GM19240 (cell line): ENCODE measurements at regions not wholly inside any gene's neighbourhood (a gene's known extent, or its start where the extent isn't known, plus 50 kb on each side); places are given as distances from the start of the nearest gene placed in this dataset.

Source experiments
- DNase-seq: peaks from one replicate; pipeline ENCODE4 v3.0.0; 2011; ENCODE audit warnings: low spot score; ENCODE audit not compliant: insufficient read length

- DNase-seq: no peak
Observed at GRCh38 chr9:105062222-105062855, 134.4 kb upstream of the ABCA1 start.

GRCh38 chr9:105064248-105065097 is 136.5 kb upstream of the ABCA1 start:
- no peak for DNase-seq

GRCh38 chr9:105065098-105066088 is 137.4 kb upstream of the ABCA1 start:
- no peak for DNase-seq

- DNase-seq: no peak
Observed at GRCh38 chr9:105066275-105066865, 138.4 kb upstream of the ABCA1 start.

- no peak for DNase-seq
Observed at GRCh38 chr9:105067895-105068580, 140.1 kb upstream of the ABCA1 start.

GRCh38 chr9:105069285-105069684 is 141.3 kb upstream of the ABCA1 start:
- no peak for DNase-seq

- no peak for DNase-seq
Observed at GRCh38 chr9:105069696-105070095, 141.7 kb upstream of the ABCA1 start.

- no peak for DNase-seq
Observed at GRCh38 chr9:105070176-105070575, 142.2 kb upstream of the ABCA1 start.

GRCh38 chr9:105072476-105072875 is 144.5 kb upstream of the ABCA1 start:
- no peak for DNase-seq

GRCh38 chr9:105073147-105073546 is 145.2 kb upstream of the ABCA1 start:
- no peak for DNase-seq

GRCh38 chr9:105074491-105074890 is 146.5 kb upstream of the ABCA1 start:
- no peak for DNase-seq

GRCh38 chr9:105076729-105077128 is 148.8 kb upstream of the ABCA1 start:
- no peak for DNase-seq

- no peak for DNase-seq
Observed at GRCh38 chr9:105079457-105079856, 151.5 kb upstream of the ABCA1 start.

- DNase-seq: no peak
Observed at GRCh38 chr9:105082843-105083242, 154.9 kb upstream of the ABCA1 start.

GRCh38 chr9:105083256-105083655 is 155.3 kb upstream of the ABCA1 start:
- no peak for DNase-seq

GRCh38 chr9:105087910-105088898 is 156.2 kb upstream of the SLC44A1 start:
- DNase-seq: no peak

- DNase-seq: no peak
Observed at GRCh38 chr9:105089874-105090273, 154.6 kb upstream of the SLC44A1 start.

GRCh38 chr9:105091004-105091640 is 153.3 kb upstream of the SLC44A1 start:
- no peak for DNase-seq

- DNase-seq: no peak
Observed at GRCh38 chr9:105093685-105094084, 150.8 kb upstream of the SLC44A1 start.
